IMR-90 (cell line): ENCODE measurements at regions not wholly inside any gene's neighbourhood (a gene's known extent, or its start where the extent isn't known, plus 50 kb on each side); places are given as distances from the start of the nearest gene placed in this dataset.
A peak's percentile ranks its signal among the peaks of the same experiment; 100 is the strongest.

Experiments used
- ATAC-seq: fragments of 200-7000 bp; cut with Tn5 transposase; 2 replicates; pipeline ENCODE4 v1.9.1; 2020; ENCODE audit warnings: low read depth, mild to moderate bottlenecking, moderate library complexity
- BruUV-seq: library from RNA; stranded (reverse); fragments of 400-500 nt; replicated peaks from 2 replicates; lab custom pipeline; 2021; lab: Mats Ljungman, UMichigan
- CTCF ChIA-PET: fragments of 300-600 bp; formaldehyde crosslinking; extraction: SDS; loops from one replicate; lab custom pipeline; 2021; ENCODE audit warnings: antibody characterized with exemption; lab: Yijun Ruan, JAX
- POLR2A ChIA-PET: fragments of 300-600 bp; sonication (Branson Sonifier 250); formaldehyde crosslinking; loops from one replicate; lab custom pipeline; 2022; ENCODE audit warnings: antibody characterized with exemption; ENCODE audit not compliant: unreplicated experiment; lab: Charles Lee
- DNase-seq: peaks from one replicate; pipeline ENCODE4 v3.0.0; 2013
- H2AFZ ChIP-seq: replicated peaks from 2 replicates; pipeline ENCODE3; 2013; ENCODE audit warnings: low read length, mild to moderate bottlenecking; ENCODE audit not compliant: poor library complexity
- H2AK5ac ChIP-seq: 2 replicates; pipeline ENCODE4 v1.6.1; 2013; ENCODE audit warnings: low read depth, low read length, inconsistent platforms
- H2AK9ac ChIP-seq: replicated peaks from 2 replicates; pipeline ENCODE3; 2013; ENCODE audit warnings: mild to moderate bottlenecking, low read depth, low read length, moderate library complexity; ENCODE audit not compliant: poor library complexity
- H2BK120ac ChIP-seq: 2 replicates; pipeline ENCODE4 v1.6.1; 2013; ENCODE audit warnings: low read depth, low read length, inconsistent platforms
- H2BK15ac ChIP-seq: 3 replicates; pipeline ENCODE4 v1.6.1; 2013; ENCODE audit warnings: low read depth, low read length, inconsistent platforms
- H2BK20ac ChIP-seq: 2 replicates; pipeline ENCODE4 v1.6.1; 2013; ENCODE audit warnings: low read depth, mild to moderate bottlenecking, inconsistent platforms, low read length, moderate library complexity
- H2BK5ac ChIP-seq: 2 replicates; pipeline ENCODE4 v1.6.1; 2013; ENCODE audit warnings: mild to moderate bottlenecking, low read depth, low read length, inconsistent platforms; ENCODE audit not compliant: poor library complexity, severe bottlenecking
- H3K14ac ChIP-seq: replicated peaks from 2 replicates; pipeline ENCODE4 v1.6.1; 2013; ENCODE audit warnings: low read depth, low read length, inconsistent platforms
- H3K18ac ChIP-seq: 2 replicates; pipeline ENCODE4 v1.6.1; 2013; ENCODE audit warnings: low read depth, low read length, control low read depth
- H3K23ac ChIP-seq: 2 replicates; pipeline ENCODE4 v1.6.1; 2013; ENCODE audit warnings: low read depth, low read length, inconsistent platforms
- H3K27ac ChIP-seq: 2 replicates; pipeline ENCODE4 v1.5.1; 2013; ENCODE audit warnings: mild to moderate bottlenecking, control low read depth, low read length; ENCODE audit not compliant: insufficient read depth
- H3K27me3 ChIP-seq: 2 replicates; pipeline ENCODE4 v1.6.1; 2013; ENCODE audit warnings: low read length; ENCODE audit not compliant: control insufficient read depth, insufficient read depth
- H3K36me3 ChIP-seq: 2 replicates; pipeline ENCODE4 v1.6.1; 2013; ENCODE audit warnings: low read length, mixed read lengths; ENCODE audit not compliant: control insufficient read depth, insufficient read depth
- H3K4ac ChIP-seq: 2 replicates; pipeline ENCODE4 v1.6.1; 2013; ENCODE audit warnings: low read depth, low read length, inconsistent platforms
- H3K4me1 ChIP-seq: 2 replicates; pipeline ENCODE4 v1.6.1; 2013; ENCODE audit warnings: low read length, mixed read lengths; ENCODE audit not compliant: control insufficient read depth, insufficient read depth
- H3K4me2 ChIP-seq: 2 replicates; pipeline ENCODE4 v1.6.1; 2013; ENCODE audit warnings: low read depth, mild to moderate bottlenecking, control low read depth, low read length, moderate library complexity
- H3K4me3 ChIP-seq: 2 replicates; pipeline ENCODE4 v1.5.1; 2013; ENCODE audit warnings: low read depth, mild to moderate bottlenecking, control low read depth, low read length, moderate library complexity; ENCODE audit not compliant: insufficient read depth
- H3K56ac ChIP-seq: 2 replicates; pipeline ENCODE4 v1.6.1; 2013; ENCODE audit warnings: low read length, inconsistent platforms; ENCODE audit not compliant: insufficient read depth; ENCODE audit errors: extremely low read depth
- H3K79me1 ChIP-seq, 2 experiments: 2 replicates each; pipeline ENCODE4 v1.6.1; 2013; ENCODE audit warnings: low read length in 2 of 2, inconsistent platforms in 1 of 2, low read depth in 1 of 2
- H3K9ac ChIP-seq: 2 replicates; pipeline ENCODE4 v1.6.1; 2013; ENCODE audit warnings: low read depth, low read length, control low read depth
- H3K9me1 ChIP-seq: 2 replicates; pipeline ENCODE4 v1.6.1; 2013; ENCODE audit warnings: low read length, inconsistent platforms; ENCODE audit not compliant: insufficient read depth
- H3K9me3 ChIP-seq: 2 replicates; pipeline ENCODE4 v1.6.1; 2013; ENCODE audit warnings: low read length; ENCODE audit not compliant: control insufficient read depth, insufficient read depth
- H4K20me1 ChIP-seq: 2 replicates; pipeline ENCODE4 v1.6.1; 2013; ENCODE audit warnings: low read length, inconsistent platforms; ENCODE audit not compliant: insufficient read depth
- H4K5ac ChIP-seq: 2 replicates; pipeline ENCODE4 v1.6.1; 2013; ENCODE audit warnings: mild to moderate bottlenecking, low read depth, low read length, control low read depth
- H4K8ac ChIP-seq, 2 experiments: 2 replicates each; pipeline ENCODE4 v1.6.1; 2013; ENCODE audit warnings: low read depth in 2 of 2, low read length in 2 of 2, control low read depth in 1 of 2, inconsistent platforms in 1 of 2
- H4K91ac ChIP-seq: 2 replicates; pipeline ENCODE4 v1.6.1; 2013; ENCODE audit warnings: low read depth, low read length, inconsistent platforms; ENCODE audit not compliant: insufficient read depth
- CEBPB ChIP-seq: IDR thresholded peaks from 2 replicates; pipeline ENCODE4 v1.6.1; 2012; ENCODE audit warnings: low read depth, low read length, improper control_type of control experiment
- CHD1 ChIP-seq: IDR thresholded peaks from 2 replicates; pipeline ENCODE4 v1.6.1; 2012; ENCODE audit warnings: low read depth, low read length, improper control_type of control experiment
- MAFK ChIP-seq: IDR thresholded peaks from 2 replicates; pipeline ENCODE4 v1.6.1; 2012; ENCODE audit warnings: low read depth, low read length, improper control_type of control experiment
- MXI1 ChIP-seq: IDR thresholded peaks from 2 replicates; pipeline ENCODE4 v1.6.1; 2012; ENCODE audit warnings: low read depth, mild to moderate bottlenecking, low read length, moderate library complexity, borderline replicate concordance
- NFE2L2 ChIP-seq: fragments of 150-350 bp; IDR thresholded peaks from 2 replicates; pipeline ENCODE4 v1.6.1; 2016; ENCODE audit warnings: low read depth, mild to moderate bottlenecking, low read length
- RCOR1 ChIP-seq: IDR thresholded peaks from 2 replicates; pipeline ENCODE4 v1.6.1; 2012; ENCODE audit warnings: mild to moderate bottlenecking, low read length, improper control_type of control experiment; ENCODE audit not compliant: insufficient replicate concordance
- SMC3 ChIP-seq: fragments of 150-350 bp; IDR thresholded peaks from 2 replicates; pipeline ENCODE4 v1.6.1; 2016; ENCODE audit warnings: low read depth, mild to moderate bottlenecking, antibody characterized with exemption, low read length, moderate library complexity
- WGBS, 2 experiments: methylation state at CpG; one replicate each; pipeline versions ENCODE4 v1.1.5 to v1.1.7; 2013; ENCODE audit warnings: missing lambda C conversion rate in 2 of 2; ENCODE audit not compliant: insufficient read length in 1 of 2; ENCODE audit errors: extremely low coverage in 2 of 2; 5-methylcytosine and 5-hydroxymethylcytosine counted together
- dilution Hi-C: fragments of 300-500 bp; cut with HindIII; formaldehyde crosslinking; loops from one replicate; pipeline ENCODE4 v1.14.3; 2018; ENCODE audit warnings: low sequenced_read_pairs; ENCODE audit not compliant: unreplicated experiment
- in situ Hi-C: fragments of 300-500 bp; cut with MboI; formaldehyde crosslinking; loops from 3 replicates; pipeline ENCODE4 v1.14.3; 2019; ENCODE audit warnings: low sequenced_read_pairs, inconsistent platforms, mixed read lengths
- intact Hi-C: fragments of 100-400 bp; cut with micrococcal nuclease; formaldehyde crosslinking; loops from 2 replicates; pipeline ENCODE4 v1.10.0; 2022
- TF ChIP-seq, protein P1 (sequence below): fragments of 150-350 bp; IDR thresholded peaks from 2 replicates; pipeline ENCODE4 v1.6.1; 2016; ENCODE audit warnings: low read depth, mild to moderate bottlenecking, low read length, moderate library complexity, borderline replicate concordance

GRCh38 chr2:9707611-9708160, 76.9 kb upstream of the YWHAQ start:
- no peak overlapping the region for H4K5ac ChIP-seq
- H4K8ac ChIP-seq = no peak overlapping the region
- H3K9ac ChIP-seq = no peak overlapping the region
- peak overlapping the region; percentile 44; the same call in 1 of the 2 replicates for H2AK5ac ChIP-seq
- no peaks in the 10 kb centered on the region for H3K27me3 ChIP-seq
- no peaks in the 10 kb centered on the region for H3K36me3 ChIP-seq
- H2BK120ac ChIP-seq = no peak overlapping the region
- H3K79me1 ChIP-seq = 0 out of 4 replicates have a peak, but pooled peaks cover 0 to 3% of the 10 kb centered on the region in 2 experiments
- peak overlapping the region; percentile 52 for H2AK9ac ChIP-seq
- no peak for ATAC-seq
- no peak overlapping the region for H4K91ac ChIP-seq
- H2BK15ac ChIP-seq = no peak overlapping the region
- no peak overlapping the region for H3K14ac ChIP-seq
- no peak overlapping the region for H3K4me3 ChIP-seq
- no peaks in the 10 kb centered on the region for H3K9me3 ChIP-seq
- WGBS, 2 experiments = 80% methylated on average over 1 of the region's 10 CpGs; no CpG with 5 or more reads in 1 of the 2 experiments
- in situ Hi-C loops = no loop called here
- DNase-seq = no peak
- H3K27ac ChIP-seq = no peak overlapping the region
- H4K20me1 ChIP-seq = peaks cover 3% of the 10 kb centered on the region; the same call in 1 of the 2 replicates
- intact Hi-C loops = no loop called here
- H3K56ac ChIP-seq = no peak overlapping the region
- dilution Hi-C loops = no loop called here
- H2BK5ac ChIP-seq = no peak overlapping the region
- BruUV-seq = no TSS peak
- CTCF ChIA-PET = no interaction called here
- POLR2A ChIA-PET = no interaction called here
- TF ChIP-seq, protein P1, sequence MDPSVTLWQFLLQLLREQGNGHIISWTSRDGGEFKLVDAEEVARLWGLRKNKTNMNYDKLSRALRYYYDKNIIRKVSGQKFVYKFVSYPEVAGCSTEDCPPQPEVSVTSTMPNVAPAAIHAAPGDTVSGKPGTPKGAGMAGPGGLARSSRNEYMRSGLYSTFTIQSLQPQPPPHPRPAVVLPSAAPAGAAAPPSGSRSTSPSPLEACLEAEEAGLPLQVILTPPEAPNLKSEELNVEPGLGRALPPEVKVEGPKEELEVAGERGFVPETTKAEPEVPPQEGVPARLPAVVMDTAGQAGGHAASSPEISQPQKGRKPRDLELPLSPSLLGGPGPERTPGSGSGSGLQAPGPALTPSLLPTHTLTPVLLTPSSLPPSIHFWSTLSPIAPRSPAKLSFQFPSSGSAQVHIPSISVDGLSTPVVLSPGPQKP = no peak
- no peak for TF ChIP-seq CEBPB
- no peak for TF ChIP-seq RCOR1
- no peak for TF ChIP-seq SMC3
- TF ChIP-seq NFE2L2 = no peak
- TF ChIP-seq MAFK = no peak
- no peak for TF ChIP-seq MXI1
- TF ChIP-seq CHD1 = no peak
- H3K9me1 ChIP-seq = peaks cover 18% of the 10 kb centered on the region
- H3K4ac ChIP-seq = no peak overlapping the region
- H3K23ac ChIP-seq = no peak overlapping the region
- no peak overlapping the region for H3K18ac ChIP-seq
- peaks cover 9% of the 10 kb centered on the region for H3K4me1 ChIP-seq
- H2AFZ ChIP-seq = no peak overlapping the region
- no peak overlapping the region for H3K4me2 ChIP-seq
- no peak overlapping the region for H2BK20ac ChIP-seq
